ENCODE measurements at regions not wholly inside any gene's neighbourhood (a gene's known extent, or its start where the extent isn't known, plus 50 kb on each side); places are given as distances from the start of the nearest gene placed in this dataset.

DNA sequence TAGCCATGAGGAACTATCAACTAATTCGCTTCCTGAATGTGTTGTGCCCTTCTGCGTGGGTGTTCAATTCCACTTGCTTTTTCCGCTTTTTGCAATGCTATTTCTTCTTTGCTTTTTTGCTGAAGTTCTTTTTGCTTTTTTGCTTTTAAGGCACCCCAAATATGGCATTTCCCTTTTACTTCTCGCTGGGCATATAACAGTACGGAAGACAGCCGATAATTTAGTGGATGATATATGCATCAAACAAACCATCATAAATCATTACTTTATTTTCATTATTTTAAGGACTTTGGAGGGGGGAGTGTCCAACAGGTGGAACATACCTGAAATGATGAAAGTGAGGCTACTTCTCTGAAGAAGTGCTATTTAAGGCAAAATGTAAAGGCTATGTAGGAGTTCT lies 277.0 kb upstream of the MTPN start:
- DNase-seq (ENCODE audit: low read depth in 2 of 2), result no peak

DNA sequence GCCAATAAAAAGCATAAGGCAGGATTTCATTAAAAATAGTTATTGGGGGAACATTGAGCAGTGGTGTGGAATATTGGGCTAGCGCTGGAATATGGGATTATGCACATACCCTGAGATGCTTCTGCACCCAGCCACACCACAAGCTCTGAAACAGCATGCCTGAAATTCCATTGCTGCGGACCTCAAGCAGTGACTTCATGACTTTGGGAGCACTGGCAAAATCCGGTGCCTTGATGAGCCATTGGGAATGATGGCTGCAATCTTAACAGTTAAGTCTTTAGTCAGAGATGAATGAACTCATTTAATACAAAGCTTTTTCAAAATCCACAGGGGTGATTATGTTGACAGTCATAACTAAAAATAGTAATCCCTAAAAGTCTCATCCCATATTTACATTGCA lies 274.7 kb upstream of the MTPN start:
- DNase-seq (ENCODE audit: low read depth in 2 of 2), result no peak

DNA sequence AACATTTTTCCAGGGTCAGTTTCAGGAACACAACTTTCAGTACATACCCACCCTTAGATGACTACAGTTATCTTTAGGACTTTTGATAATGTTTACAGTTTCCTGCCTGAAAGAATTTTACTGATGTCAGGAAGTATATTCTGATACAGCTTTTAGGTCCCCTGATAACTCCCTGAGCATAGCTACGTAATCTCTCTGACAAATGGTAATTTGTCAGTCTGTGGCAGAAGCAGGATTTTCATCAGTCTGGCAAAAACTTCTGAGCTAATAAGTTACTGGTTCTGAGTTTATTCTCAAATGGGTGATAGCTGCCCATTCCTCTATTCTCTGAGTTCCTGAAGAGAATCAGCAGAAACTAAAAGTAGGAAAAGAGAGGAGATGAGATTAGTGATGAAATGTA lies 270.1 kb upstream of the MTPN start:
- no peak for DNase-seq (ENCODE audit: low read depth in 2 of 2)

DNA sequence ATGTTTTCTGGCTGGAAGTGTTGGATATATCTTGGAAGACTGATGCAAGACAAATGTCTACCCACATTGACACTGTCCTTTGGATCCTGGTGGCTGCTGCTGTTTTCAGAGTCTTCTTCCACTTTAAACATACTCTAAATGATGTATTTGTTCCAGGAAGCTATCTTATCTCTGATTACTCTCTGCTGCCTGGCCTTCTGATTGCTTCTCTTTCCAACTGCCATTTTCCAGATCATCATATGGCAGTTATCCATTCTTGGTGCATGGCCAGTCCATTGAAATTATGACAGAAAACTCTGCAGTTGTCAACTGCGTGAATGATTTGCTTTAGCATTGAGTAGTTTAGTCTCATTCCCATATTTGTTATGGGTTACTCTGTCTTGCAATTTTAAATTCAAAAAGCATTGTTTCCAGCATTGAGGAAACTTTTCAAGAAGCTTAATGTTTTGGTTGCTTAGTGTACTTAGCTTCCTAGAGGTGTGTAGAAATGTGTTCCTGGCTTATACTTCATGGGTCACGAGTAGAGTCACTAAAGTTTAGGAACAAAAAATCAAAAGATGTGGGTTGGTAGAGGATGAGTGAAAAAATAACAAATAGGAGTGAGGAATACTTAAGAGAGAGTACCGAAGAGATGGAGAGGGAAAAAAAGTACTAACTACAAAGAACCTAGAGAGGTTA lies 268.3 kb upstream of the MTPN start:
- no peak for DNase-seq (ENCODE audit: low read depth in 2 of 2)

DNA sequence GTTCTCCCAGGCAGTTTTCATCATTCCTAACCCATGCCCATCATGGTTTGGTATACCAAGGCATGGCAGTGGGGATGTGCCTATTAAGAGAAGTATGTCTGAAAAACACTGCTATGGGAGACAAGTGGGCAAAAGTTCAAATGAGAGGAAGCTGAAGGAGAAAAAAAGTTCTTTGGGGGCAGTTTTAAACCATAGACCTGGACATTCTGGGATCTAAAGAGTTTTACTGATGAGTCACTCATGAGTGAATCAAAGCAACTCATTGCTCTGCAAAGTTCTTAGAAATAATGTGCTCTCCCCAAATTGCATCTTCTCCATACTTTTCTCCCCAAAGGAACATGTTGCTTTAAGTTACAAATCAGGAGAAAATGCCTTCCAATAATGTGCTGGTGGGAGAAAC lies 256.9 kb upstream of the MTPN start:
- DNase-seq (ENCODE audit: low read depth in 2 of 2), result no peak

DNA sequence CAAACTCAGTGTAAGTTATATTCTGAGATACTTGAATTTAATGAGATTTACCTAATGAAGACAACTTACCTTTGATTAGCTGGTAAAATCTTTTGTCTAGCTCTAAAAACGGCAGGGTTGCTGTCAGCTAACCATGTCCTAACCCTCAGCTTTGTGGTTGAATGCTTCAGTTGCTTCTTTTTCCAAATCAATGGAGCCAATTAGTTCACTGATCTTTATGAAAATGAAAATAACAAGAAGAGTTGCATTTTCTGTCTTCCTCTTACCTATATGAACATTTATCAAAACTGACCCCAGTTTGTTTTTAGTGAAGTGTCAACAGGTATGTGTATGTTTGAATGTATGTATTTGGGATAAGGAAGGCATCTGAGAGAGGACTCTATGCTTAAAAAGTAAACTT lies 253.1 kb upstream of the MTPN start:
- DNase-seq (ENCODE audit: low read depth in 2 of 2), result no peak

DNA sequence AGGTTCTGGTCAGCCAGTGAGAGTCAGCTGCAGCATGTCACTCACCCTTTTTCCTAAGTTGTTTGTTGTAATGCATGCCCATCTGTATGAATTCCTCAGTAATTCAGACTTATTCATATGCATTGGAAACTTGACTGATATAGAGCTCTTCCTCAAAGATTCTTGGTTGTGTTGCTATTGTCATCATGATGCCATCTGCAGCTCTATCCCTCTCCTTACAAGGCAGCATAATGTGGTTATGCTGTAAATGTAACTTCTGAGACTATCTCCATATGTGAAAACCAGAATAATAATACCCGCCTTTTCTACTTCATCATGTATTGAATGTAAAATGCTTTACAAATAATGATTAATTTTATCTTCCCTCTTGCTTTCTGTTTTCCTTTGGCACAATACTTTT lies 252.6 kb upstream of the MTPN start:
- DNase-seq (ENCODE audit: low read depth in 2 of 2), result no peak

DNA sequence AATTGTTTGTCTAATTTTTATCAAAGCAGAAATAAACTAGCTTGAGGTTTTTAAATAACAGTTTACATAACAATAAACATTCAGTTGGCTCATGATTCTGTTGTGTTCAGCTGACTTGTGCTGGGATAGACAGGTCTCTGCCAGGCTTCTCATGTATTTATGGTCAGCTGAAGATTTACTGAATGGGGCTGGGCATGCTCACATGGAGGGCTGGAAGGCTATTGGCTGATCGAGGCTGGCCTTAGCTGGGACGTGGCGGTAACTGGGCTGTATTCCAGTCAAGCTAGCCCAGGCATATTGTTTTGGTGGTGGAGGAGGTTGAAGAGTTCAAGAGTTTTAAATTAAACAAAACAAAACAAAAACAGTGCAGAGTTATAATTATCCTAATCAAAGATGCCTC lies 251.0 kb upstream of the MTPN start:
- DNase-seq (ENCODE audit: low read depth in 2 of 2), result no peak

DNA sequence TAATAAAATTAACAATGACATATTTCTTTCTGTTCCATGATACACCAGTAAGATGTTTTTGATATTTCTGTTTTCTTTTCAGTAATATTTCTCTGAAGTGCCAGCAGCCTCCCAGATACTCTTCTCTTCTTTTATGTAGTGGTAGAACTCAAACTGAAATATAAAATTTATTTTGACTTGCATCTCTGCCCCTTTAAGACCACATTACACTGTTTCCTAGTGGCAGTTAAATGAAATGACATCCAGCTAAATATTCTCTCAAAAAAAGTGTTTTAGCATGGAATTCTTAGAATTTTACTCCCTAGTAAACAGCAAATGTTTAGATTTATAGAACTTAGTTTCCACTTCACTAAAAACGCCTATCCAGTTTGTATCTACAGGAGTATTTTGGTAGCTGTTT lies 237.2 kb upstream of the MTPN start:
- DNase-seq (ENCODE audit: low read depth in 2 of 2), result no peak

DNA sequence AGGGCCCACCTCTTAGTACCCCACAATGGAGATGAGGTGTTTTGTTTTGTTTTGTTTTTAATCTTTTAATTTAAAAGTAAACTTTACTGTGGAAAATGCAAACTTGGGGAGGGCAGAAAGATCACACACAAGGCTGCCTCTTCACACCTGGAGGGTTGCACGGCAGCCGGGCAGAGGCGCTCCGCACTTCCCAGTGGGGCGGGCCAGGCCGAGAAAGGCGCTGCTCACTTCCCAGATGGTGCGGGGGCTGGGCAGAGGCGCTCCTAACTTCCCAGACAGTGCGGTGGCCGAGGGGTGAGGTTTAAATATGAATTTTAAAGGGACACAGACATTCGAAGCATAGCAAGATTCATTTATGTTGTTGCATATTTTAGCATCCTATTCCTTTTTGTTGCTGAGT lies 235.9 kb upstream of the MTPN start:
- no peak for DNase-seq (ENCODE audit: low read depth in 2 of 2)

DNA sequence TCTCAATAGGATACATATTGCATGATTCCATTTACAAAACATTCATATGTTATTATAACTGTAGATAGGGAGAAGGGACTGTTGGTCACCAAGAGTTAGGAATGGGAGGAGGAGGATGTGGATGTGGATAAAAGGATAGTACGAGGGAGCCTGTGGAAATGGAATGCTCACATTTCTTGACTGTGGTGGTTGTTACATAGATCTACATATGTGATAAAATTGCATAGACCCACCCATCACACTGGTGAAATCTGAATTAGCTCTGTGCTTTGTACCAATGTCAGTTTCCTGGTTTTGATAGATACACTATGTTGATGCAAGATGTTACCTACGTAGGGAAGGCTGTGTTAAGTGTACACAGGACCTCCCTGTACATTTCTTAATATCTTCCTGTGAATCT lies 233.5 kb upstream of the MTPN start:
- no peak for DNase-seq (ENCODE audit: low read depth in 2 of 2)

DNA sequence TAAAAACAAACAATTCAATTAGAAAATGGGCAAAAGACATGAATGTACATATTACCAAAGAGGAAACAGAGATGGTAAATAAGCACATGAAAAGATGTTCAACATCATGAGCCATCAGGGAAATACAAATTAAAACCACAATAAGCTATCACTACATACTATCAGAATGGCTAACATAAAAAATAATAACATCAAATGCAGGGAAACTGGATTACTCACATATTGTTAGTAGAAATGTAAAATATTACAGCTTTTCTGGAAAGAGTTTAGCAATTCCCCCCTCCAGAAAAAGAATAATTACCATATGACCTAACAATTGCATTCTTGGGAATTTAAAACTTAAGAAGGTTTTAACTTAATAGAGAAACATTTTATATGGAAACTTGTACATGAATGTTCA lies 232.9 kb upstream of the MTPN start:
- DNase-seq (ENCODE audit: low read depth in 2 of 2), result no peak

DNA sequence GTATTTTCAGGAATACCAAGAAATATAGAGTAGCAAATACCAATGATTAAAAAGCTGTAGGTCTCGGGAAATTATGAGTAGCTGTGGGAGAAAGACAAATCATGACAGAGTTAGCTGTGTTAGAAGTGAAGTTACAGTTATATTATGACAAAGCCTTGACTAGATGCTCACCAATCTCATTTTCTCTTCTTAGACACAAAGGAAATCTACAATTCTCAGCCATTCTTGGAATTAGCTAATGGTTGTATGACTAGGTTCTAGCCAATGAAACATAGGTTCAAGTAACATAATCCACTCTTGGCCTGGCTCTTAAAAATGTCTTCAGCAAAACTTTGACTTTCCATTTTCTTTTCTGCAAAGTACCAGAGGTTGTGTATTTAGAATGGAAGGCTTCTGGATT lies 228.8 kb upstream of the MTPN start:
- no peak for DNase-seq (ENCODE audit: low read depth in 2 of 2)

DNA sequence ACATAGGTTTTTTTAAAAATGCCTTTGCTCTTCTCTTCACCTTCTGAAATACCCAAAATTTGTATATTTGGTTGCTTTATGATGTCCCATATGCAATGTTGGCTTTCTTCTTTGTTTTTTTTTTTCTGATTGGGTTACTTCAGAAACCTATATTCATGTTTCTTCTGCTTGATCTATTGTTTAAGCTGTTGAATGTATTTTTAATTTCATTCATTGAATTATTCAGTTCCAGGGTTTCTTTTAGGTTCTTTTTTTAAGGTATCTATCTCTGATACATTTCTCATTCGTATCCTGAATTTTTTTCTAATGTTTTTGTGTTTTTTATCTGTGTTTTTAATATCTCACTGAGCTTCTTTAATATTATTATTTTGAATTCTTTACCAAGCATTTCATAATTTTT lies 221.0 kb upstream of the MTPN start:
- no peak for DNase-seq (ENCODE audit: low read depth in 2 of 2)

DNA sequence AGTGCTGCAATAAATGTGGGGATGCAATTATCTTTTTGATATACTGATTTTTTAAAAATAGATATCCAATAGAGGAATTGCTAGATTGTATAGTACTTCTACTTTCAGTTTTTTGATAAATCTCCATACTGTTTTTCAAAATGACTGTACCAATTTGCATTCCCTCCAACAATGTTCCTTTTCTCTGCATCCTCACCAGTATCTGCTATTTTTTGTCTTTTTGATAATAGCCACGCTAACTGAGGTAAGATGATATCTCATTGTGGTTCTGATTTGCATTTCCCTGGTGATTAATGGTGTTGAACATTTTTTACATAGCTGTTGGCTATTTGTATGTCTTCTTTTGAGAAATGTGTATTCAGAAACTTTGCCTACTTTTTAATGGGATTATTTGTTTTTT lies 217.7 kb upstream of the MTPN start:
- DNase-seq (ENCODE audit: low read depth in 2 of 2), result no peak

DNA sequence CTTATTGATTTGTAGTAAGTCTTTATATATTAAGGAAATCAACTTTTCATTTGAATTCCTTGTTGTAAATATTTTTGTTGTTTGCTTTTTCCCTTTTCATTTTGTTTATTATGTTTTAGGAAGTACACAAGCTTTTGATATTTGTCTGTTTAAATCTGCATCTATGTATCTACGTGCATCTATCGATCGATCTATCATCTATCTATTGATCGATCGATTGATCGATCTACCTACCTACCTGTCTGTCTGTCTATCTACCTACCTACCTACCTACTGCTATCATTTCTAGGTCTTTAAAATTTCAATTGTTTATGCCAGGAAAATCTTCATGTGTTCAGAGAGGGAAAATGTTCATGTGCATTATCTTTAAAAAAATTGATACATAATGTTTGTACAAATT lies 216.8 kb upstream of the MTPN start:
- DNase-seq (ENCODE audit: low read depth in 2 of 2), result no peak

DNA sequence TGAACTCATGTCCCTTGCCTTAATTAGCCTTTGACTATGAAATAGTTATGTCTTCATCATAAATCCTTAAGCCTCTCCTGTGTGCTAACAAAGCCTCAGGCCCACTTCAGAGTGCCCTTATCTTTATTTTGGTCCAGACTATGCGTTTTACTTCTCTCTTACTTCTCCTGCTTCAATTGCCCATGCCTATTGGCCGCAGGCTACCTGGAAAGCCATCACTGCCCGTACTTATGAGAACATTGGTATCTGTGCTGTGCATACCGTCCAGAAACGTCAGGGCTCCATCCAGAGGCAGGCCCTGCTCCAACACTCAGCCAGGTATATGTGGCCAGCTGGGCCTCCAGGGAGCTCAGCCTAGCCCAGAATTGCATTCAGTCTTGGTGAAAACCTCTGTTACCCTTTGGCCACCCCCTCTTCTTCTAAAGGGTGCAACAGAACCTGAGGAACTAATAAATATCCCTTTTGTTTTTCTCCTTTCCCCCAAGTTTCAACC lies 212.4 kb upstream of the MTPN start:
- DNase-seq (ENCODE audit: low read depth in 2 of 2), result no peak

DNA sequence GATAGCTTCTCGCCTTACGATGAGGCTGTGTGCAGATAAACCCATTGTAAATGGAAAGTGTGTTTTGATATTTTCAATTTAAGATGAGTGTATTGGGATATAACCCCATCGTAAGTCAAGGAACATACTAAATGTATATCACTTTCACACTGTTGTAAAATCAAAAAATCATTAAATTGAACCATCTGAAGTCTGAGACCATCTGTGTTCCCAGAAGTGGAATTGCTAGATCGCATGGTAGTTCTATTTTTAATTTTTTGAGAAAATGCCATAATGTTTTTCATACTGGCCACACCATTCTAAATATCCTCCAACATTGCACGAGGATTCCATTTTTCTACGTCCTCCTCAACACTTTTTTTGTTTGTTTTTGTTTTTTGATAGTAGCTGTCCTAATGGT lies 209.1 kb upstream of the MTPN start:
- DNase-seq (ENCODE audit: low read depth in 2 of 2), result no peak

DNA sequence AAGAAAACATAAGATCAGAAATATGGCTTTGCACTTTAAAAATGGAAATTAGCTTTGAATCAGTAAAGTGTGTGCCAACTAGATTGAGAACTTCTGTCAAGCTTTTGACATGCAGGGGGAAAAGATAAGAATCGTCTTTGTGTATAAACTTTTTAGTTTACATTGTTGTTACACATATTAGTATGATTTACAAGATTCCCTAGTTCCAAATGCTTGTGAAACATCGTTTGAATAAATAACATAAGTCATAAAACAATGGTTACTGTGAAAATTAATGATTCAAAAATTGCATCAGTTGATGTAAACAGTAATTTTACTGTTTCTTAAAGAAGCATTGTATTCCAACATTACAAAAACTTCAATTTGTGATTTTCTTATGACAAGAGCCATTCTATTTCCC lies 207.6 kb upstream of the MTPN start:
- DNase-seq (ENCODE audit: low read depth in 2 of 2), result no peak

DNA sequence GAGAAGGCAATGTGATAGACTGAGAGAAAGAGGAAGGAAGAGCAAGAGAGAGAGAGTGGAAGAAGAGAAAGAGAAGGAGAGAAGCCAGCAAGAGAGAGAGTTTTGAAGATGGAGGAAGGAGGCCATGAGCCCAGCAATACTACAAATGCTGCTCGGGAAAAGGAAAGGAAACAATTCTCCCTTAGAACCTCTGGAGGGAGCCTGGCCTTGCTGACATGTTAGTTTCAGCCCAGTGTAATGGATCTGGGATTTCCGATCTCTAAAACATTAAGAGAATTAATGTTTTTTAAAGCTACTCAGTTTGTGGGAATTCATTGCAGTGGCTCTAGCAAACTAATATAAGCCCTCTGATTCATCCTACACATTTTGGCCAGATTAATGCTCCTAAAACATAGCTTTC lies 206.8 kb upstream of the MTPN start:
- DNase-seq (ENCODE audit: low read depth in 2 of 2), result no peak

DNA sequence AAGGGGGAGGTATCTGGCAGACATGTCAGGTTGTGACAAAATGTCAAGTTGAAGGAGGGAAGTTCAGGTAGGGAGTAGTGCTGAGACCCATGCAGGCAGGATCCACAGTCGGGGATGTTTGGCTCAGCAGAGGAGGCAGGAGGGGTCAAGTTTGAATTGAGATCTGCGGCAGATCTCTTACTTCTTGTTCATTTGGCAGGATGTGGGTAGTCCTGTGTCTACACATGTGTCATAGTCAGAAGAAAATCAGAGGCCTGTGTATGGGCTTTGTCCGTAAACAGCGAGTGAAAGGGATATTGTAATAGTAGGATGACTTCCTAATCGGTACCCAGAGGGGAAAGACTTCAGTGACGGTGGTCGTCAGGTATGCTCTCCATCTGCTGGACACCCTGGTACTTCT lies 203.8 kb upstream of the MTPN start:
- no peak for DNase-seq (ENCODE audit: low read depth in 2 of 2)

DNA sequence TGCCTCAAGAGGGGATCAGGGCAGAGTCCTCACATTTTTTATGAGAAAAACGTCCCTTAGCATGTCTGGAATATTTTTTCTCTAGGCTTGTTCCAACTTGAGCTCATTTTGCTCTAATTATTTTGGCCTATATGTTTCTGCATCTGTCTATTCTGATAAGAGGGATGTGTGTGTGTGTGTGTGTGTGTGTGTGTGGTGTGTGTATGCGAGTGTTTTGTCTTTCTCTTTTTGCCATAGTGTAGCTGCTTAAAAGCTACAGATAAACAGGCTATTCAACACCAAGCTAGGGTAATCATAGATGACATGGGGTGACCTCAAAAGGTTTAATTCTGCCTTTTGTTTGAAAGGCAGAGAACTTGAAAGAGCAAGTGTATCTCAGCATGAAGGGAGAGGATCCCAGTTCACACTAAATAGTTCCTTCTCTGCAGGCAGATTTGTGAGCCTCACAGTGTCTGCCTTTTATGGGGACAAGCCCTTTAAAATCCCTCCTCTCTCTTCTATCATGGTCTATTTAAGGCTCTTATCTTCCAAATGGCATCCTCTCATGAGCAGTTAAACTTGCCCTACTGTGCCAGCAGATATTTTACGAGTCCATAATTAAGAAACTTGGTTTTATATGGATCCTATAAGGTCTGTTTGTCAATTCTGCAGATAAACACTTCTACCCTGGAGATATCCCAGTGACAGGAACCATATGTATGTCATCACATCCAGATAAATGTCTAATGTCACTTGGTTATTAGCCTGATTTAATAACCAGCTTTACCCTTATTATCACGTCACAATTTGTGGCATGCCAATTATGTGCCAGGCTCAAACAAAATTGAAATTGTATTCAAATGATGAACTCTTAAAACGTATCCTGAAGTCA lies 202.9 kb upstream of the MTPN start:
- no peak for DNase-seq (ENCODE audit: low read depth in 2 of 2)

DNA sequence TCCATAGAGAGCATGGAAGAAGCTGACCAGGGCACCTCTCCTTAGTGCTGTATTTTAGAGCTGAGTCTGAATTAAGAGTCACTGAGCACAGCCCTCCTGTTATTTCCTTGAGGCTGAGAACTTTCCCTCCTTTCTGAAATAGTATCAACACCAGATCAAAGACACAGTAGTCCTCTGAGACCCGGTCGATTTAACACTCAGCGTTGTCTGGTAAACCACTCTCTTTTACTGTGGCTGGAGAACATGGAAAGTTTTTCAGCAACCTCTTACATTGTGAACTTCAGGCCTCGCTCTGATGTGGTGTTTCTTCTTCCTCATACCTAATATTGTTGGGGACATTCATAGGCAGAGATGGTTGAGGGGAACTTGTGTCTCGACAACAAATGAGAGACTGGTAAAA lies 202.0 kb upstream of the MTPN start:
- DNase-seq (ENCODE audit: low read depth in 2 of 2), result no peak
